ENCODE measurements at regions not wholly inside any gene's neighbourhood (a gene's known extent, or its start where the extent isn't known, plus 50 kb on each side); places are given as distances from the start of the nearest gene placed in this dataset.

GRCh38 chr4:27129871-27130366 is 269.3 kb downstream of the STIM2 start:
- no peak for TF ChIP-seq CTCF (IDR thresholded peaks at IDR 0.05)
- no peak for TF ChIP-seq ZFX (IDR thresholded peaks at IDR 0.05; ENCODE audit: borderline replicate concordance)
